ENCODE measurements at regions not wholly inside any gene's neighbourhood (a gene's known extent, or its start where the extent isn't known, plus 50 kb on each side); places are given as distances from the start of the nearest gene placed in this dataset.
A peak's percentile ranks its signal among the peaks of the same experiment; 100 is the strongest.

DNA sequence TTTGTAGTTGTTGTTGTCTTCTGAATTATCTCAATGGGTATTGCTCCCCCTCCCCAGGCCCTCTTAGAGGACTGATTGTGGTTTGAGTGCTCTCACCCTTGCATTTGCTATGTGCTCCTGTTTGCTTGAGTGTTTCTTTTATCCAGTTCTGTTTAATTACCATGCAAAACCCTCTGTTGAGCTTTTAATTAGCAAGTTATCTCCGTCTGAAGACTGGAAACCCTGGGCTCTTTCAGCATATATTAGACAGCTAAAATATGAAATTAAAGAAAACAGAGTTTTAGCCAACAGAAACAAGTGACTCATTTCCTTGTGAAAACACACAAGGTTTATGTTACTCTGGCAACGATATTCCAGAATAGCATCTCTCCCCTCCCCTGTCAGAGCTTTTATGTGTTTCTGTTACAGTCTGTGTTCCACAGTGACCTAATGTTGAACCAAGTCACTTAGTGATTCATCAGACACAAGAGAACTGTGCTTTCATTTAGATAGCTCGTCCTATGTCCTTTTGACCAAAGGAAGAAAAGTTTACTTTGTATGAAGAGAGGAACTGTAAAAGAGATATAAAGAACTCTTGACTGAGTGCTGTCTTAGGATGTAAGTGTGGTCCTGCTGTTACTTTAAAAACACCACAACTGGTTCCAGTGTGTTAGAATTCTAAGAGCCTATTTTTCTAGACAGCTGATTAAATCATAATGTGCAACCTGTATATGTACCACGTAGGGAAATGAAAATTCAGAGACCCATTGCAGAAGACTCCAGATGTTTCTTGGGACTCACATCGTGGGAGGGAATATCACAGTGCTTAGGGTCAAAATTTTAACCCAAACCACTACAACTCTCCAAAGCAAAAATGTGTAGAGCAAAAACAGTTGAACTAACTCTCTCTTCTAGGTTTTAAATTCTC is 172.8 kb upstream of the RBMS1 start:
- TF ChIP-seq, protein P1, sequence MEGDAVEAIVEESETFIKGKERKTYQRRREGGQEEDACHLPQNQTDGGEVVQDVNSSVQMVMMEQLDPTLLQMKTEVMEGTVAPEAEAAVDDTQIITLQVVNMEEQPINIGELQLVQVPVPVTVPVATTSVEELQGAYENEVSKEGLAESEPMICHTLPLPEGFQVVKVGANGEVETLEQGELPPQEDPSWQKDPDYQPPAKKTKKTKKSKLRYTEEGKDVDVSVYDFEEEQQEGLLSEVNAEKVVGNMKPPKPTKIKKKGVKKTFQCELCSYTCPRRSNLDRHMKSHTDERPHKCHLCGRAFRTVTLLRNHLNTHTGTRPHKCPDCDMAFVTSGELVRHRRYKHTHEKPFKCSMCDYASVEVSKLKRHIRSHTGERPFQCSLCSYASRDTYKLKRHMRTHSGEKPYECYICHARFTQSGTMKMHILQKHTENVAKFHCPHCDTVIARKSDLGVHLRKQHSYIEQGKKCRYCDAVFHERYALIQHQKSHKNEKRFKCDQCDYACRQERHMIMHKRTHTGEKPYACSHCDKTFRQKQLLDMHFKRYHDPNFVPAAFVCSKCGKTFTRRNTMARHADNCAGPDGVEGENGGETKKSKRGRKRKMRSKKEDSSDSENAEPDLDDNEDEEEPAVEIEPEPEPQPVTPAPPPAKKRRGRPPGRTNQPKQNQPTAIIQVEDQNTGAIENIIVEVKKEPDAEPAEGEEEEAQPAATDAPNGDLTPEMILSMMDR (IDR thresholded peaks at IDR 0.05), result no peak
- no peak for TF ChIP-seq SIN3A (IDR thresholded peaks at IDR 0.05; ENCODE audit: borderline replicate concordance, insufficient read depth, low read depth, low read length)
- TF ChIP-seq POLR2AphosphoS5 (IDR thresholded peaks at IDR 0.05; ENCODE audit: low read depth, low read length), result peak; percentile 48; the same call in 1 of the 2 replicates
- TF ChIP-seq, protein P2, sequence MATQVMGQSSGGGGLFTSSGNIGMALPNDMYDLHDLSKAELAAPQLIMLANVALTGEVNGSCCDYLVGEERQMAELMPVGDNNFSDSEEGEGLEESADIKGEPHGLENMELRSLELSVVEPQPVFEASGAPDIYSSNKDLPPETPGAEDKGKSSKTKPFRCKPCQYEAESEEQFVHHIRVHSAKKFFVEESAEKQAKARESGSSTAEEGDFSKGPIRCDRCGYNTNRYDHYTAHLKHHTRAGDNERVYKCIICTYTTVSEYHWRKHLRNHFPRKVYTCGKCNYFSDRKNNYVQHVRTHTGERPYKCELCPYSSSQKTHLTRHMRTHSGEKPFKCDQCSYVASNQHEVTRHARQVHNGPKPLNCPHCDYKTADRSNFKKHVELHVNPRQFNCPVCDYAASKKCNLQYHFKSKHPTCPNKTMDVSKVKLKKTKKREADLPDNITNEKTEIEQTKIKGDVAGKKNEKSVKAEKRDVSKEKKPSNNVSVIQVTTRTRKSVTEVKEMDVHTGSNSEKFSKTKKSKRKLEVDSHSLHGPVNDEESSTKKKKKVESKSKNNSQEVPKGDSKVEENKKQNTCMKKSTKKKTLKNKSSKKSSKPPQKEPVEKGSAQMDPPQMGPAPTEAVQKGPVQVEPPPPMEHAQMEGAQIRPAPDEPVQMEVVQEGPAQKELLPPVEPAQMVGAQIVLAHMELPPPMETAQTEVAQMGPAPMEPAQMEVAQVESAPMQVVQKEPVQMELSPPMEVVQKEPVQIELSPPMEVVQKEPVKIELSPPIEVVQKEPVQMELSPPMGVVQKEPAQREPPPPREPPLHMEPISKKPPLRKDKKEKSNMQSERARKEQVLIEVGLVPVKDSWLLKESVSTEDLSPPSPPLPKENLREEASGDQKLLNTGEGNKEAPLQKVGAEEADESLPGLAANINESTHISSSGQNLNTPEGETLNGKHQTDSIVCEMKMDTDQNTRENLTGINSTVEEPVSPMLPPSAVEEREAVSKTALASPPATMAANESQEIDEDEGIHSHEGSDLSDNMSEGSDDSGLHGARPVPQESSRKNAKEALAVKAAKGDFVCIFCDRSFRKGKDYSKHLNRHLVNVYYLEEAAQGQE (IDR thresholded peaks at IDR 0.05; ENCODE audit: insufficient read depth in 1 of 2, low read depth in 2 of 2, low read length in 1 of 2), result no peak

Measured in Panc1 (cell line).